GM12878 (cell line): ENCODE measurements at regions not wholly inside any gene's neighbourhood (a gene's known extent, or its start where the extent isn't known, plus 50 kb on each side); places are given as distances from the start of the nearest gene placed in this dataset.

Experiments used
- ATAC-seq: fragments of 200-7000 bp; cut with Tn5 transposase; 3 replicates; pipeline ENCODE4 v1.9.1; 2020; ENCODE audit warnings: mild to moderate bottlenecking, moderate library complexity
- BruUV-seq: library from RNA; stranded (reverse); fragments of 400-500 nt; replicated peaks from 2 replicates; lab custom pipeline; 2021; lab: Mats Ljungman, UMichigan
- CTCF ChIA-PET: fragments of 300-600 bp; sonication (Branson Sonifier 250); formaldehyde crosslinking; extraction: SDS; loops from one replicate; lab custom pipeline; 2021; ENCODE audit warnings: inconsistent platforms; lab: Yijun Ruan, JAX
- POLR2A ChIA-PET: fragments of 350-600 bp; formaldehyde crosslinking; extraction: SDS; loops from one replicate; lab custom pipeline; 2021; ENCODE audit warnings: inconsistent platforms; lab: Charles Lee
- RAD21 ChIA-PET: fragments of 300-600 bp; sonication (Branson Sonifier 250); formaldehyde crosslinking; loops from one replicate; lab custom pipeline; 2023; ENCODE audit warnings: antibody characterized with exemption; ENCODE audit not compliant: unreplicated experiment; lab: Charles Lee
- SMC1A ChIA-PET: fragments of 300-600 bp; sonication (Branson Sonifier 250); formaldehyde crosslinking; loops from one replicate; lab custom pipeline; 2023; ENCODE audit not compliant: unreplicated experiment, uncharacterized antibody; lab: Charles Lee
- DNase-seq: peaks from one replicate; pipeline ENCODE4 v3.0.0-alpha.2; 2011; ENCODE audit warnings: low read depth, low spot score
- FAIRE-seq: peaks from 3 replicates; lab custom pipeline; 2011; peaks lifted over from hg19 to GRCh38; lab: Jason Lieb, UNC
- H2AFZ ChIP-seq: 2 replicates; pipeline ENCODE4 v1.6.0; 2011; ENCODE audit warnings: low read depth, low read length, control low read depth; ENCODE audit not compliant: control insufficient read depth
- H3K27ac ChIP-seq: 2 replicates; pipeline ENCODE4 v1.5.1; 2011; ENCODE audit warnings: control low read depth; ENCODE audit not compliant: control insufficient read depth, insufficient read depth
- H3K27me3 ChIP-seq, 2 experiments: replicated peaks in 1 of 2; 2 replicates each; pipeline versions ENCODE4 v1.6.0 to v1.6.1; 2011; ENCODE audit warnings: low read length in 1 of 2; ENCODE audit not compliant: control insufficient read depth in 2 of 2, insufficient read depth in 2 of 2
- H3K36me3 ChIP-seq, 2 experiments: 2 replicates each; pipeline ENCODE4 v1.5.1; 2011; ENCODE audit warnings: low read length in 1 of 2; ENCODE audit not compliant: control insufficient read depth in 2 of 2, insufficient read depth in 2 of 2
- H3K4me1 ChIP-seq: 2 replicates; pipeline ENCODE4 v1.6.1; 2011; ENCODE audit warnings: mild to moderate bottlenecking, low read length, moderate library complexity, mixed read lengths; ENCODE audit not compliant: control insufficient read depth, insufficient read depth
- H3K4me2 ChIP-seq: 2 replicates; pipeline ENCODE4 v1.6.0; 2011; ENCODE audit warnings: control low read depth; ENCODE audit not compliant: control insufficient read depth, insufficient read depth
- H3K4me3 ChIP-seq: fragments of 200-600 bp; sonication (generic); 2 replicates; pipeline ENCODE4 v1.5.1; 2016
- H3K79me2 ChIP-seq: 2 replicates; pipeline ENCODE4 v1.6.0; 2011; ENCODE audit warnings: low read length; ENCODE audit not compliant: control insufficient read depth, insufficient read depth
- H3K9ac ChIP-seq: 2 replicates; pipeline ENCODE4 v1.8.0; 2011; ENCODE audit warnings: low read length, control low read depth, mixed read lengths; ENCODE audit not compliant: control insufficient read depth, insufficient read depth
- H3K9me3 ChIP-seq: replicated peaks from 3 replicates; pipeline ENCODE4 v1.5.1; 2011; ENCODE audit warnings: mild to moderate bottlenecking, low read length; ENCODE audit not compliant: control insufficient read depth, insufficient read depth
- H4K20me1 ChIP-seq: 2 replicates; pipeline ENCODE4 v1.6.0; 2011; ENCODE audit not compliant: control insufficient read depth, insufficient read depth
- CHD1 ChIP-seq: IDR thresholded peaks from 2 replicates; pipeline ENCODE4 v1.6.1; 2012; ENCODE audit warnings: low read depth, low read length, improper control_type of control experiment
- CHD4 ChIP-seq: fragments of 200-600 bp; sonication (generic); IDR thresholded peaks from 2 replicates; pipeline ENCODE4 v1.6.1; 2016; ENCODE audit warnings: mild to moderate bottlenecking
- CREB1 ChIP-seq: IDR thresholded peaks from 2 replicates; pipeline ENCODE4 v1.6.1; 2012; ENCODE audit warnings: low read depth, mild to moderate bottlenecking, inconsistent platforms
- FOS ChIP-seq: IDR thresholded peaks from 3 replicates; pipeline ENCODE4 v1.6.1; 2011; ENCODE audit warnings: borderline replicate concordance; ENCODE audit not compliant: insufficient read length; ENCODE audit errors: extremely low read depth
- FOXM1 ChIP-seq: IDR thresholded peaks from 2 replicates; pipeline ENCODE4 v1.6.1; 2012; ENCODE audit warnings: low read depth, mild to moderate bottlenecking, inconsistent platforms, low read length, moderate library complexity
- KLF5 ChIP-seq: fragments of 450-650 bp; IDR thresholded peaks from 2 replicates; pipeline ENCODE4 v1.6.1; 2014; ENCODE audit warnings: mild to moderate bottlenecking; ENCODE audit not compliant: partially characterized antibody
- MEF2A ChIP-seq: IDR thresholded peaks from 2 replicates; pipeline ENCODE4 v1.6.1; 2011; ENCODE audit warnings: low read depth, mild to moderate bottlenecking, low read length, moderate library complexity; ENCODE audit not compliant: insufficient read depth
- MXI1 ChIP-seq: fragments of 150-350 bp; IDR thresholded peaks from 2 replicates; pipeline ENCODE4 v1.6.1; 2011; ENCODE audit warnings: low read depth, mild to moderate bottlenecking, inconsistent platforms, low read length, improper control_type of control experiment
- RAD51 ChIP-seq: fragments of 450-650 bp; IDR thresholded peaks from 2 replicates; pipeline ENCODE4 v1.6.1; 2016; ENCODE audit warnings: moderate library complexity, mild to moderate bottlenecking, inconsistent platforms
- ZNF622 ChIP-seq: fragments of 450-650 bp; IDR thresholded peaks from 2 replicates; pipeline ENCODE4 v1.6.1; 2017; ENCODE audit warnings: mild to moderate bottlenecking, inconsistent platforms
- WGBS: methylation state at CpG from one replicate; pipeline ENCODE4 v1.1.6; 2016; ENCODE audit warnings: low lambda C conversion rate; ENCODE audit not compliant: insufficient replicate concordance, insufficient coverage; ENCODE audit errors: missing lambda C conversion rate; 5-methylcytosine and 5-hydroxymethylcytosine counted together
- in situ Hi-C: fragments of 300-500 bp; cut with MboI; formaldehyde crosslinking; loops from 9 replicates; pipeline ENCODE4 v1.14.3; 2018; ENCODE audit warnings: mixed read lengths
- intact Hi-C: fragments of 100-400 bp; cut with micrococcal nuclease; formaldehyde crosslinking; loops from one replicate; pipeline ENCODE4 v1.14.2; 2022; ENCODE audit not compliant: unreplicated experiment
- TF ChIP-seq, protein P1 (sequence below): IDR thresholded peaks from 2 replicates; pipeline ENCODE4 v1.6.1; 2011; ENCODE audit warnings: borderline replicate concordance, low read depth, mild to moderate bottlenecking, moderate library complexity, mixed read lengths, low read length; ENCODE audit not compliant: insufficient read depth; ENCODE audit errors: extremely low read length
- TF ChIP-seq, protein P2 (sequence below): IDR thresholded peaks from 2 replicates; pipeline ENCODE4 v1.6.1; 2011; ENCODE audit warnings: borderline replicate concordance, low read depth, mild to moderate bottlenecking, moderate library complexity, low read length; ENCODE audit not compliant: insufficient read depth, poor library complexity, severe bottlenecking

DNA sequence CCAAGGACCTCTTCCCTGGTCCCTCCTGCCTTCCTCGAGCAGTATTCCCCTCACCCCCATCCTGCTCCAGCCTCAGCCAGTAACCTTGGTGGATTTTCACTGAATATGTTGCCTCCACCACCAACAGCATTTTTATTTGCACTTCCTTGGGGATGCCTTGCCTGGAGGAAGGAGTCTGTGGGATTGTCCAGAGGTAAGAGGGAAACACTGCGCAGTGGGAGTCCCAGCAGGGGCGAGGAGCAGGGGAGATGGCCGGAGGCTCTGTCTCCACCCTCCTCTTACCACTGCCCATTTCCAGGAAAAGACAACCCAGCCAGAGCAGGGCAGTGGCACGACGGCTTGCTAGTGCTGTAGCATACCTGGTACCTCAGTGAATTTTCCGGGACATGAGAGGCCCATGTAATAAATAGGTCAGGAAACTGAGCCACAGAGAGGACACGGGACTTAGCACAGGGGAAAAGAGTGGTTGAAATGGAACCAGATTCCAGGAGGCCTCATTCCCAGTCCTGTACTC, 388.2 kb upstream of the PODXL start (continued):
- TF ChIP-seq, protein P1, sequence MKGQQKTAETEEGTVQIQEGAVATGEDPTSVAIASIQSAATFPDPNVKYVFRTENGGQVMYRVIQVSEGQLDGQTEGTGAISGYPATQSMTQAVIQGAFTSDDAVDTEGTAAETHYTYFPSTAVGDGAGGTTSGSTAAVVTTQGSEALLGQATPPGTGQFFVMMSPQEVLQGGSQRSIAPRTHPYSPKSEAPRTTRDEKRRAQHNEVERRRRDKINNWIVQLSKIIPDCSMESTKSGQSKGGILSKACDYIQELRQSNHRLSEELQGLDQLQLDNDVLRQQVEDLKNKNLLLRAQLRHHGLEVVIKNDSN: no peak
- TF ChIP-seq ZNF622 (no peak), CHD1 (no peak), FOS (no peak), CHD4 (no peak), FOXM1 (no peak), RAD51 (no peak)

DNA sequence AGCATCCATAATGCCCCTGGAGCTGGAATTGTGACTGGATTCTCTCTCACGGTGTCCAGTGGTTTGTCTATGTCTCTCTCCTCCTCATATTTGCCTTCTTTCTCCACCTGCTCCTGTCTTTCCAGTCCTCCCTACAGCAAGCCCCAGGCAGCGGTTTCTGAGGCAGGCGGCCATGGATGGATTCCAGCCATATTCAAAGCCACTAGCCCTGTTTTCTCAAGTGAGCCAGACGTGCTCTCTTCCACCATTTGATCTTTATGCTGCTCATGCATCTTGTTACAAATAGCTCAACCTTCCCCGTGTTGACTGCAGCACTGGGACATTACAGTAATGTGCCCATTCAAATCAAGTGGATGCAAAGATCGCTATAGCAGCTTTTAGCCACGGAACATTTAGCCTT, 387.2 kb upstream of the PODXL start:
- Histone ChIP-seq H3K4me3 (no peak overlapping the region), H3K27ac (no peak overlapping the region), H4K20me1 (no peaks in the 10 kb centered on the region), H3K79me2 (no peaks in the 10 kb centered on the region), H3K4me1 (no peaks in the 10 kb centered on the region; the same call in 1 of the 2 replicates), H3K4me2 (no peak overlapping the region), H3K36me3 (no peaks in the 10 kb centered on the region), H3K9me3 (no peaks in the 10 kb centered on the region; the same call in 2 of the 3 replicates), H3K9ac (no peak overlapping the region), H2AFZ (no peak overlapping the region), H3K27me3 (peaks cover 1 to 3% of the 10 kb centered on the region in 2 experiments; a peak in 1 of 4 replicates)
- 57% methylated on average over 7 of the region's 7 CpGs for WGBS
- ATAC-seq (no peak), DNase-seq (no peak), FAIRE-seq (no peak)
- no TSS peak for BruUV-seq
- intact Hi-C loops: loop anchor here (10.0 kb wide), 1 partner anchor 641 kb away; no protein-coding TSS in a partner anchor
- ChIA-PET POLR2A (no interaction called here), SMC1A (interaction anchor here (2.7 kb wide), 1 partner anchor 85 kb away, joined by 8 read pairs; no protein-coding TSS in a partner anchor), RAD21 (no interaction called here), CTCF (interaction anchor here (0.9 to 2.4 kb wide), 3 partner anchors 23 to 257 kb away, joined by 3 to 9 read pairs (median 4); no protein-coding TSS in a partner anchor)
- in situ Hi-C loops: no loop called here
- TF ChIP-seq CREB1 (no peak), MEF2A (no peak), KLF5 (no peak), MXI1 (no peak)
- TF ChIP-seq, protein P2, sequence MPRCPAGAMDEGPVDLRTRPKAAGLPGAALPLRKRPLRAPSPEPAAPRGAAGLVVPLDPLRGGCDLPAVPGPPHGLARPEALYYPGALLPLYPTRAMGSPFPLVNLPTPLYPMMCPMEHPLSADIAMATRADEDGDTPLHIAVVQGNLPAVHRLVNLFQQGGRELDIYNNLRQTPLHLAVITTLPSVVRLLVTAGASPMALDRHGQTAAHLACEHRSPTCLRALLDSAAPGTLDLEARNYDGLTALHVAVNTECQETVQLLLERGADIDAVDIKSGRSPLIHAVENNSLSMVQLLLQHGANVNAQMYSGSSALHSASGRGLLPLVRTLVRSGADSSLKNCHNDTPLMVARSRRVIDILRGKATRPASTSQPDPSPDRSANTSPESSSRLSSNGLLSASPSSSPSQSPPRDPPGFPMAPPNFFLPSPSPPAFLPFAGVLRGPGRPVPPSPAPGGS: no peak
